ENCODE measurements at regions not wholly inside any gene's neighbourhood (a gene's known extent, or its start where the extent isn't known, plus 50 kb on each side); places are given as distances from the start of the nearest gene placed in this dataset.
"Not testable (repeated sequence)": the region's sequence is repeated elsewhere in the genome, so short reads cannot be mapped to it uniquely, and the experiment has no call there.

DNA sequence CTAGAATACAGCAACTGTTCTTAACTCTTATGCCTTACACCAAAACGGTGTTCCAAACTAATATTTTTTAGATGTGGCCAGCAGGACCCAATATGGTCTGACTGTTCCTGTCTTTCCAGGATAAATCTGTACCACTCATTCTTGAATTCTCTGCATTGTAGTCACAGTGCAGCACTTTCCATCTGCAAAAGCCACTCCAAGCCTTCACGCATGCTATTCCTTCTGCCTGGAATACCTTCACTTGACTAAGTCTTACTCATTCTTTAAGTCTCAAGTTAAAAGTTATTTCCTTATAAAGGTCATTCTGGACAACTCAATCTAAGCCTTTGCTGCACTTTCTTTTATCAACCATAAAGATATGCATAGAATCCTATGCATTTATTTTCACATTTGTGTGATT is 1194.5 kb downstream of the PLA2G4A start:
- Histone ChIP-seq H3K4me1 (ENCODE audit: insufficient read depth, low read length) (no peaks in the 10 kb centered on the region), H3K27me3 (ENCODE audit: control insufficient read depth in 1 of 2, insufficient read depth in 2 of 2, low read length in 2 of 2) (no peaks in the 10 kb centered on the region), H3K36me3 (ENCODE audit: insufficient read depth, low read length) (no peaks in the 10 kb centered on the region), H3K9me3 (ENCODE audit: control insufficient read depth in 1 of 2, insufficient read depth in 1 of 2, low read length in 2 of 2) (peaks cover 0 to 3% of the 10 kb centered on the region in 2 experiments), H3K27ac (ENCODE audit: low read depth in 1 of 2, low read length in 2 of 2) (no peak overlapping the region), H3K4me3 (ENCODE audit: low read length) (no peak overlapping the region)
- no peaks in the 10 kb centered on the region for H3K4me1 Mint-ChIP-seq (ENCODE audit: low read depth)
- H3K27ac Mint-ChIP-seq: no peak overlapping the region
- H3K27me3 Mint-ChIP-seq: no peaks in the 10 kb centered on the region
- no peak overlapping the region for H3K4me3 Mint-ChIP-seq
- ChIA-PET CTCF (no interaction called here), POLR2A (no interaction called here)
- ATAC-seq (ENCODE audit: poor library complexity) (no peak), DNase-seq (no peak)
- no peaks in the 10 kb centered on the region for H3K36me3 Mint-ChIP-seq (ENCODE audit: low read depth)
- H3K9me3 Mint-ChIP-seq: peaks cover 7% of the 10 kb centered on the region
- intact Hi-C loops (cut with DNase I, micrococcal nuclease): no loop called here
- TF ChIP-seq, protein P1, sequence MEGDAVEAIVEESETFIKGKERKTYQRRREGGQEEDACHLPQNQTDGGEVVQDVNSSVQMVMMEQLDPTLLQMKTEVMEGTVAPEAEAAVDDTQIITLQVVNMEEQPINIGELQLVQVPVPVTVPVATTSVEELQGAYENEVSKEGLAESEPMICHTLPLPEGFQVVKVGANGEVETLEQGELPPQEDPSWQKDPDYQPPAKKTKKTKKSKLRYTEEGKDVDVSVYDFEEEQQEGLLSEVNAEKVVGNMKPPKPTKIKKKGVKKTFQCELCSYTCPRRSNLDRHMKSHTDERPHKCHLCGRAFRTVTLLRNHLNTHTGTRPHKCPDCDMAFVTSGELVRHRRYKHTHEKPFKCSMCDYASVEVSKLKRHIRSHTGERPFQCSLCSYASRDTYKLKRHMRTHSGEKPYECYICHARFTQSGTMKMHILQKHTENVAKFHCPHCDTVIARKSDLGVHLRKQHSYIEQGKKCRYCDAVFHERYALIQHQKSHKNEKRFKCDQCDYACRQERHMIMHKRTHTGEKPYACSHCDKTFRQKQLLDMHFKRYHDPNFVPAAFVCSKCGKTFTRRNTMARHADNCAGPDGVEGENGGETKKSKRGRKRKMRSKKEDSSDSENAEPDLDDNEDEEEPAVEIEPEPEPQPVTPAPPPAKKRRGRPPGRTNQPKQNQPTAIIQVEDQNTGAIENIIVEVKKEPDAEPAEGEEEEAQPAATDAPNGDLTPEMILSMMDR (IDR thresholded peaks at IDR 0.05): no peak

DNA sequence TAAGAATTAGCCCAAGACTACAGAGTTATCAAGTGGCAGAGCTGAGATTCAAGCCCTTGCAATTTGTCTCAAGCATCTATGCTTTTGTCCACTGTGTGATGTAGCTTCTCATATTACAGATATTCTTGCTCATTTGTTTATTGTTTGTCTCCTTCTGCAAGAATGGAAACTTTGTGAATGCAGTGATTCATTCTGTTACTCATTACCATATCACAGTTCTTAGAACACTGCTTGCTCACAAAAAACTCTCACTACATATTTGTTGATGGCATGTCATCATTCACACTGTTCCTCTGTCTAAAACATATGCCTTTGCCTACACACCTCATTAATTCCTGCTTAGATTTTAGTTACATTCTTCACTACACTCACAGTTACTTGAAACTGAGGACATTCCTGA is 1198.9 kb downstream of the PLA2G4A start:
- POLR2A ChIA-PET: interaction anchor here (0.6 kb wide), 1 partner anchor 442 kb away, joined by 4 read pairs; no protein-coding TSS in a partner anchor
- DNase-seq: no peak

DNA sequence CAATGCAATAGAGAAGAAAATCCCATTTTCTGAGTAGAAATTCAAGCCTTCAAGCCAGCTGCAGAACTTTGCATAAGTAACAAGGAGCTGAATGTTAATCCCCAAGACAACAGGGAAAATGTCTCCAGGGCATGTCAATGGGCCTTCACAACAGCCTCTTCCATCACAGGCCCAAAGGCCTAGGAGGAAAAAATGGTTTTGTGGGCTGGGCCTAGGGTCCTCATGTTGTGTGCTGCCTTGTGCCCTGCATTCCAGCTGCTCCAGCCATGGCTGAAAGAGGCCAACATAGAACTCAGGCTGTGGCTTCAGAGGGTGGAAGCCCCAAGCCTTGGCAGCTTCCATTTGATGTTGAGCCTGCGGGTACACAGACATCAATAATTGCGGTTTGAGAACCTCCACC is 1208.8 kb downstream of the PLA2G4A start:
- H3K27ac ChIP-seq (ENCODE audit: low read depth in 1 of 2, low read length in 2 of 2); H3K27me3 Mint-ChIP-seq; H3K4me3 ChIP-seq (ENCODE audit: low read length); H3K27ac Mint-ChIP-seq; POLR2A ChIA-PET; H3K4me1 ChIP-seq (ENCODE audit: insufficient read depth, low read length); H3K9me3 ChIP-seq (ENCODE audit: control insufficient read depth in 1 of 2, insufficient read depth in 1 of 2, low read length in 2 of 2); ATAC-seq (ENCODE audit: poor library complexity); CTCF ChIA-PET; DNase-seq; H3K4me3 Mint-ChIP-seq; H3K9me3 Mint-ChIP-seq; H3K36me3 ChIP-seq (ENCODE audit: insufficient read depth, low read length); intact Hi-C loops (cut with DNase I, micrococcal nuclease); H3K36me3 Mint-ChIP-seq (ENCODE audit: low read depth); H3K27me3 ChIP-seq (ENCODE audit: control insufficient read depth in 1 of 2, insufficient read depth in 2 of 2, low read length in 2 of 2); H3K4me1 Mint-ChIP-seq (ENCODE audit: low read depth): not testable (repeated sequence)

More for the DNA sequence above, 1198.9 kb downstream of the PLA2G4A start:
- Mint-ChIP-seq H3K27ac (no peak overlapping the region), H3K9me3 (peaks cover 2% of the 10 kb centered on the region), H3K4me1 (ENCODE audit: low read depth) (no peaks in the 10 kb centered on the region), H3K4me3 (no peak overlapping the region), H3K27me3 (no peaks in the 10 kb centered on the region), H3K36me3 (ENCODE audit: low read depth) (no peaks in the 10 kb centered on the region)
- TF ChIP-seq, protein P1 (IDR thresholded peaks at IDR 0.05): no peak
- no peak overlapping the region for H3K4me3 ChIP-seq (ENCODE audit: low read length)
- H3K27me3 ChIP-seq (ENCODE audit: control insufficient read depth in 1 of 2, insufficient read depth in 2 of 2, low read length in 2 of 2): no peaks in the 10 kb centered on the region
- ATAC-seq (ENCODE audit: poor library complexity): no peak
- H3K27ac ChIP-seq (ENCODE audit: low read depth in 1 of 2, low read length in 2 of 2): no peak overlapping the region
- intact Hi-C loops (cut with DNase I, micrococcal nuclease): no loop called here
- CTCF ChIA-PET: no interaction called here
- H3K36me3 ChIP-seq (ENCODE audit: insufficient read depth, low read length): no peaks in the 10 kb centered on the region
- no peaks in the 10 kb centered on the region for H3K9me3 ChIP-seq (ENCODE audit: control insufficient read depth in 1 of 2, insufficient read depth in 1 of 2, low read length in 2 of 2)
- H3K4me1 ChIP-seq (ENCODE audit: insufficient read depth, low read length): no peaks in the 10 kb centered on the region

DNA sequence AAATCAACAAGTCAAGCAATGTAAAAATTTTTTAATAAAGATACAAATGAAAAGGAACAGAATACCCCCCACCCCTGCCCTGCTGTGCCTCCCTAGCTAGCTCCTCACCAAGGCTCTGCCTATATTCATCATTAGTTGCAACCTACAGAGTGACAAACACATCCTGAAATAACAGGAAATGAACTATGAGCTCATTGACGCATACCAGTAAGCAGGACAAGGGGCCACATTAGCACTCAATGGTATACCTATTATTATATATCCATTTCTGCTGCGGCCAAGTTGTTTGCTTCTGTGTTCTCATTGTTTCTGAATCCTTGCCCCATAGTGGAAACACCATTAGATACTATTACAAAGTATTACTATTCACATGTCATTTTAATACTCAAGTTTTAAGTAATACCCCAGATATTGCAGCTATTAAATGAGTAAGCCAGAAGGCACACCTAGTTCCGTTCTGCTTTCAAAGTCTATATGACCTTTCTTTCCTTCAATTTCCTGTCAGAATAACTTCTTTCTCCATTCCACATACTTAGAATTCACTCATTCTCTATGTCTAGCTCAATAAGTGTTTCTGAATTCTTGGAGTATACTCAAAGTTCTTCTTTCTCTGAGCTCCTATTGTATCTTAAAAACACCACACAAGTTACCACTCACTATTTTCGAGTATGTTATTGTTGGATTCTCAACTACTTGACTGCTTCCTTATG is 1214.9 kb downstream of the PLA2G4A start:
- no peak overlapping the region for H3K27ac Mint-ChIP-seq
- no peaks in the 10 kb centered on the region for H3K9me3 ChIP-seq (ENCODE audit: control insufficient read depth in 1 of 2, insufficient read depth in 1 of 2, low read length in 2 of 2)
- no peaks in the 10 kb centered on the region for H3K36me3 ChIP-seq (ENCODE audit: insufficient read depth, low read length)
- CTCF ChIA-PET: no interaction called here
- POLR2A ChIA-PET: no interaction called here
- no peak overlapping the region for H3K4me3 ChIP-seq (ENCODE audit: low read length)
- TF ChIP-seq, protein P1 (IDR thresholded peaks at IDR 0.05): no peak
- no peaks in the 10 kb centered on the region for H3K27me3 Mint-ChIP-seq
- no peaks in the 10 kb centered on the region for H3K9me3 Mint-ChIP-seq
- H3K4me1 Mint-ChIP-seq (ENCODE audit: low read depth): no peaks in the 10 kb centered on the region
- no peaks in the 10 kb centered on the region for H3K36me3 Mint-ChIP-seq (ENCODE audit: low read depth)
- no peaks in the 10 kb centered on the region for H3K27me3 ChIP-seq (ENCODE audit: control insufficient read depth in 1 of 2, insufficient read depth in 2 of 2, low read length in 2 of 2)
- ATAC-seq (ENCODE audit: poor library complexity): no peak
- H3K4me1 ChIP-seq (ENCODE audit: insufficient read depth, low read length): no peaks in the 10 kb centered on the region
- intact Hi-C loops (cut with DNase I, micrococcal nuclease): no loop called here
- no peak overlapping the region for H3K4me3 Mint-ChIP-seq
- DNase-seq: no peak
- no peak overlapping the region for H3K27ac ChIP-seq (ENCODE audit: low read depth in 1 of 2, low read length in 2 of 2)
